Panc1 (cell line): ENCODE measurements at regions not wholly inside any gene's neighbourhood (a gene's known extent, or its start where the extent isn't known, plus 50 kb on each side); places are given as distances from the start of the nearest gene placed in this dataset.

Source experiments
- ATAC-seq: fragments of 200-7000 bp; cut with Tn5 transposase; 2 replicates; pipeline ENCODE4 v1.9.1; 2020; ENCODE audit warnings: mild to moderate bottlenecking, moderate library complexity
- BruUV-seq: library from RNA; stranded (reverse); fragments of 400-500 nt; replicated peaks from 2 replicates; lab custom pipeline; 2021; lab: Mats Ljungman, UMichigan
- CTCF ChIA-PET: fragments of 300-600 bp; sonication (Branson Sonifier 250); formaldehyde crosslinking; loops from one replicate; lab custom pipeline; 2022; ENCODE audit warnings: antibody characterized with exemption; lab: Charles Lee
- POLR2A ChIA-PET: fragments of 300-600 bp; sonication (Branson Sonifier 250); formaldehyde crosslinking; loops from one replicate; lab custom pipeline; 2022; ENCODE audit warnings: antibody characterized with exemption; lab: Charles Lee
- DNase-seq: peaks from one replicate; pipeline ENCODE4 v3.0.0-alpha.2; 2010; ENCODE audit warnings: low read depth, low spot score
- H3K27ac ChIP-seq: 2 replicates; pipeline ENCODE4 v1.5.1; 2011; ENCODE audit warnings: mild to moderate bottlenecking, low read length, inconsistent platforms
- H3K27me3 ChIP-seq: fragments of 200-500 bp; sonication (Bioruptor generic); 2 replicates; pipeline ENCODE4 v1.6.0; 2014; ENCODE audit warnings: low read length, inconsistent platforms; ENCODE audit not compliant: control insufficient read depth, insufficient read depth
- H3K36me3 ChIP-seq: fragments of 200-500 bp; sonication (Bioruptor generic); 2 replicates; pipeline ENCODE4 v1.5.1; 2014; ENCODE audit warnings: inconsistent platforms, mild to moderate bottlenecking, low read length, moderate library complexity; ENCODE audit not compliant: control insufficient read depth, insufficient read depth
- H3K4me1 ChIP-seq: 2 replicates; pipeline ENCODE4 v1.5.1; 2011; ENCODE audit warnings: inconsistent platforms, mild to moderate bottlenecking, low read length, moderate library complexity; ENCODE audit not compliant: control insufficient read depth, insufficient read depth
- H3K4me3 ChIP-seq, 2 experiments: 2 replicates each; pipeline ENCODE4 v1.5.1; 2011 to 2012; ENCODE audit warnings: low read depth in 2 of 2, low read length in 2 of 2, mild to moderate bottlenecking in 2 of 2, inconsistent platforms in 1 of 2, moderate library complexity in 1 of 2
- H3K9me3 ChIP-seq: fragments of 200-500 bp; sonication (Bioruptor generic); 2 replicates; pipeline ENCODE4 v1.5.1; 2014; ENCODE audit warnings: low read depth, mild to moderate bottlenecking, inconsistent platforms, low read length, moderate library complexity; ENCODE audit not compliant: control insufficient read depth, insufficient read depth
- POLR2AphosphoS5 ChIP-seq: IDR thresholded peaks from 2 replicates; pipeline ENCODE4 v1.6.1; 2012; ENCODE audit warnings: mild to moderate bottlenecking, low read depth, low read length, moderate library complexity
- SIN3A ChIP-seq: IDR thresholded peaks from 2 replicates; pipeline ENCODE4 v1.6.1; 2012; ENCODE audit warnings: low read depth, mild to moderate bottlenecking, low read length, moderate library complexity, borderline replicate concordance; ENCODE audit not compliant: insufficient read depth
- TCF7L2 ChIP-seq: IDR thresholded peaks from 2 replicates; pipeline ENCODE4 v1.6.1; 2011; ENCODE audit warnings: mild to moderate bottlenecking, low read depth, low read length, inconsistent platforms
- in situ Hi-C: cut with HindIII; loops from 2 replicates; pipeline ENCODE4 v1.10.0; 2016; ENCODE audit warnings: low sequenced_read_pairs, low pct_unique_long_range_greater_than_20kb
- intact Hi-C: fragments of 100-400 bp; cut with micrococcal nuclease; formaldehyde crosslinking; loops from one replicate; pipeline ENCODE4 v1.10.0; 2022; ENCODE audit not compliant: unreplicated experiment
- TF ChIP-seq, protein P1 (sequence below): fragments of 450-650 bp; IDR thresholded peaks from 2 replicates; pipeline ENCODE4 v1.5.1; 2017; ENCODE audit warnings: mild to moderate bottlenecking
- TF ChIP-seq, protein P2 (sequence below), 2 experiments: IDR thresholded peaks; 2 replicates each; pipeline ENCODE4 v1.6.1; 2011 to 2012; ENCODE audit warnings: low read depth in 2 of 2, control low read depth in 1 of 2, low read length in 1 of 2, mild to moderate bottlenecking in 1 of 2, moderate library complexity in 1 of 2; ENCODE audit not compliant: insufficient read depth in 1 of 2

DNA sequence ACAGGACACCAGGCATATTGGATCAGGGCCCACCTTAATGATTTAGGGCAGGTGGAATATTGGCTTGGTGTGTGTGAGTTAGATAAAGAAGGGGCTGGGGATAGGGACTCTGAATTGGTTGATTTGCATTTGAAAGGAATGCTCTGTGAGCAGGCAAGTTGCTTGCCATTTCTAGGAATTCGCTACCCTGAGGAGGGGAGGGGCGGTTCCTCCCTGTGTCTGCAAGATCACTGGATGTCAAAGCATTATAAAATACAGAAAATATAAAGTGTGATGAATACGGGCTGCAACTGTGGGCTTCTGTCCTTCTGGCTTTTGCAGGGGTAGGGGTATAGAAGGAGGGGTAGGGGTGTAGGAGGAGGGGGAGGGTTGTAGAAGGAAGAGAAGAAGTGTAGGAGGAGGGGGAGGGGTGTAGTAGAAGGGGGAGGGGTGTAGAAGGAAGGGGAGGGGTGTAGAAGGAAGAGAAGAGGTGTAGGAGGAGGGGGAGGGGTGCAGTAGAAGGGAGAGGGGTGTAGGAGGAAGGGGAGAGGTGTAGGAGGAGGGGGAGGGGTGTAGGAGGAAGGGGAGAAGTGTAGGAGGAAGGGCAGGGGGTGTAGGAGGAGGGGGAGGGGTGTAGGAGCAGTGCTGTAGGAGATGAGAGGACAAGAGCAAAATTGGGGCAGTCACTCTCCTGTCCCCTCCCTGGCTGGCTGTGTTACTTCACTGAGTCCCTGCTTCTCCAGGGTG, 238.0 kb upstream of the COPS8 start:
- peaks cover 2% of the 10 kb centered on the region; the same call in 1 of the 2 replicates for H3K27me3 ChIP-seq
- DNase-seq (no peak), ATAC-seq (no peak)
- no peaks in the 10 kb centered on the region for H3K36me3 ChIP-seq
- POLR2A ChIA-PET: no interaction called here
- CTCF ChIA-PET: no interaction called here
- in situ Hi-C loops: no loop called here
- H3K27ac ChIP-seq: no peak overlapping the region
- TF ChIP-seq SIN3A: no peak
- TF ChIP-seq, protein P1, sequence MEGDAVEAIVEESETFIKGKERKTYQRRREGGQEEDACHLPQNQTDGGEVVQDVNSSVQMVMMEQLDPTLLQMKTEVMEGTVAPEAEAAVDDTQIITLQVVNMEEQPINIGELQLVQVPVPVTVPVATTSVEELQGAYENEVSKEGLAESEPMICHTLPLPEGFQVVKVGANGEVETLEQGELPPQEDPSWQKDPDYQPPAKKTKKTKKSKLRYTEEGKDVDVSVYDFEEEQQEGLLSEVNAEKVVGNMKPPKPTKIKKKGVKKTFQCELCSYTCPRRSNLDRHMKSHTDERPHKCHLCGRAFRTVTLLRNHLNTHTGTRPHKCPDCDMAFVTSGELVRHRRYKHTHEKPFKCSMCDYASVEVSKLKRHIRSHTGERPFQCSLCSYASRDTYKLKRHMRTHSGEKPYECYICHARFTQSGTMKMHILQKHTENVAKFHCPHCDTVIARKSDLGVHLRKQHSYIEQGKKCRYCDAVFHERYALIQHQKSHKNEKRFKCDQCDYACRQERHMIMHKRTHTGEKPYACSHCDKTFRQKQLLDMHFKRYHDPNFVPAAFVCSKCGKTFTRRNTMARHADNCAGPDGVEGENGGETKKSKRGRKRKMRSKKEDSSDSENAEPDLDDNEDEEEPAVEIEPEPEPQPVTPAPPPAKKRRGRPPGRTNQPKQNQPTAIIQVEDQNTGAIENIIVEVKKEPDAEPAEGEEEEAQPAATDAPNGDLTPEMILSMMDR: no peak
- no peaks in the 10 kb centered on the region for H3K9me3 ChIP-seq
- BruUV-seq: no TSS peak
- no peak overlapping the region for H3K4me3 ChIP-seq
- intact Hi-C loops: no loop called here
- no peaks in the 10 kb centered on the region for H3K4me1 ChIP-seq

DNA sequence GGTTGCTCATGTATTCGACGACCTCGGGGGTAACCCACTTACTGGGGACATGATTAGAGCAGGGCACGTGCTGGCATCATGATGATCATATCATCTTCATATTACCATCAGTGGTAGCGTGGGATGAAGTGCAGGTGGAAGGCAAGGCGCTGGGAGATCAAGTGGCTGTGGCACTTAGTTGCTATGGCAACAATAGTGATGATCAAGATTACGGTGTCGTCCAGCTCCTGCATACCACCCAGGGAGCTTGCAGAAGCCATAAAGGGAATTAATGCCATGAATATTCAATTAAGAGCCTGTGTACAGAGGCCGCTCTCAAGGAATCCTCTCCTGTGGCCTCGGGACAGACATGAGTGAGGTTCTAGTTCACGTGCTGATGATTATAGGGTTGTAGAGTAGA, 237.2 kb upstream of the COPS8 start:
- intact Hi-C loops: no loop called here
- H3K36me3 ChIP-seq: no peaks in the 10 kb centered on the region
- H3K9me3 ChIP-seq: no peaks in the 10 kb centered on the region
- ChIA-PET CTCF (no interaction called here), POLR2A (no interaction called here)
- BruUV-seq: no TSS peak
- DNase-seq (no peak), ATAC-seq (no peak)
- in situ Hi-C loops: no loop called here
- TF ChIP-seq, protein P2, sequence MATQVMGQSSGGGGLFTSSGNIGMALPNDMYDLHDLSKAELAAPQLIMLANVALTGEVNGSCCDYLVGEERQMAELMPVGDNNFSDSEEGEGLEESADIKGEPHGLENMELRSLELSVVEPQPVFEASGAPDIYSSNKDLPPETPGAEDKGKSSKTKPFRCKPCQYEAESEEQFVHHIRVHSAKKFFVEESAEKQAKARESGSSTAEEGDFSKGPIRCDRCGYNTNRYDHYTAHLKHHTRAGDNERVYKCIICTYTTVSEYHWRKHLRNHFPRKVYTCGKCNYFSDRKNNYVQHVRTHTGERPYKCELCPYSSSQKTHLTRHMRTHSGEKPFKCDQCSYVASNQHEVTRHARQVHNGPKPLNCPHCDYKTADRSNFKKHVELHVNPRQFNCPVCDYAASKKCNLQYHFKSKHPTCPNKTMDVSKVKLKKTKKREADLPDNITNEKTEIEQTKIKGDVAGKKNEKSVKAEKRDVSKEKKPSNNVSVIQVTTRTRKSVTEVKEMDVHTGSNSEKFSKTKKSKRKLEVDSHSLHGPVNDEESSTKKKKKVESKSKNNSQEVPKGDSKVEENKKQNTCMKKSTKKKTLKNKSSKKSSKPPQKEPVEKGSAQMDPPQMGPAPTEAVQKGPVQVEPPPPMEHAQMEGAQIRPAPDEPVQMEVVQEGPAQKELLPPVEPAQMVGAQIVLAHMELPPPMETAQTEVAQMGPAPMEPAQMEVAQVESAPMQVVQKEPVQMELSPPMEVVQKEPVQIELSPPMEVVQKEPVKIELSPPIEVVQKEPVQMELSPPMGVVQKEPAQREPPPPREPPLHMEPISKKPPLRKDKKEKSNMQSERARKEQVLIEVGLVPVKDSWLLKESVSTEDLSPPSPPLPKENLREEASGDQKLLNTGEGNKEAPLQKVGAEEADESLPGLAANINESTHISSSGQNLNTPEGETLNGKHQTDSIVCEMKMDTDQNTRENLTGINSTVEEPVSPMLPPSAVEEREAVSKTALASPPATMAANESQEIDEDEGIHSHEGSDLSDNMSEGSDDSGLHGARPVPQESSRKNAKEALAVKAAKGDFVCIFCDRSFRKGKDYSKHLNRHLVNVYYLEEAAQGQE (IDR thresholded peaks at IDR 0.05; ENCODE audit: insufficient read depth in 1 of 2, low read depth in 2 of 2, low read length in 1 of 2): no peak
- TF ChIP-seq, protein P1: no peak
- no peak for TF ChIP-seq SIN3A
- TF ChIP-seq TCF7L2: no peak
- TF ChIP-seq POLR2AphosphoS5: no peak
- H3K4me1 ChIP-seq: no peaks in the 10 kb centered on the region
- no peak overlapping the region for H3K27ac ChIP-seq
- no peak overlapping the region for H3K4me3 ChIP-seq
- H3K27me3 ChIP-seq: no peaks in the 10 kb centered on the region
